ENCODE measurements at regions not wholly inside any gene's neighbourhood (a gene's known extent, or its start where the extent isn't known, plus 50 kb on each side); places are given as distances from the start of the nearest gene placed in this dataset.

DNA sequence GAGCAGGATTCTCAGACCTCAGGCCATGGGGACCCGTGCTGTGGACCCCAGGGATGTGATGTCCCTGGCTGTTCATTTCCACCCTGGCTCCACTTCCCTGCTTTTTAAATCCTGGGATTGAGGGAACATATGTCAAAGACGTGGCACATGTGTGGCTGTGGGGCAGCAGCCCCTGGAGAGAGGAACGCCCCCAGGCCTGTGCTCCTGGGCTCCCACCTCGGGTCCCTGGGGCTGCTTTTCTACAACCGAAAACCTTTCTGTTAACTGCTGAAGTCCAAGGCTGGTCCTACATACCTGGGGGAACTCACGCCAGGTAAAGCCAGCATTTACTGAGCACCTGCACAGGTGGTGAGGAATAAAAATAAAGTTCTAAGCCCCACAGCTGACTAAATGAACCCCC is 102.3 kb upstream of the FRMD1 start:
- no peaks in the 10 kb centered on the region for H3K36me3 ChIP-seq (ENCODE audit: low read depth)

GRCh38 chr6:168180548-168181011 is 101.6 kb upstream of the FRMD1 start:
- Histone ChIP-seq H3K9me3 (no peaks in the 10 kb centered on the region), H3K36me3 (ENCODE audit: low read depth) (no peaks in the 10 kb centered on the region), H3K4me3 (no peak overlapping the region), H3K4me1 (ENCODE audit: low read depth) (no peaks in the 10 kb centered on the region)
- DNase-seq (peak in 2 of 3 donors; percentile 7 to 25), ATAC-seq (peak; percentile 85)
- intact Hi-C loops (cut with DNase I, micrococcal nuclease): no loop called here
- TF ChIP-seq CTCF (IDR thresholded peaks at IDR 0.05): no peak

More for the DNA sequence above, 102.3 kb upstream of the FRMD1 start:
- intact Hi-C loops (cut with DNase I, micrococcal nuclease): no loop called here
- ATAC-seq (no peak), DNase-seq (peak in 1 of 3 donors; percentile 1)
- no peaks in the 10 kb centered on the region for H3K9me3 ChIP-seq
- H3K4me1 ChIP-seq (ENCODE audit: low read depth): no peaks in the 10 kb centered on the region
- TF ChIP-seq CTCF (IDR thresholded peaks at IDR 0.05): no peak
- H3K4me3 ChIP-seq: no peak overlapping the region

DNA sequence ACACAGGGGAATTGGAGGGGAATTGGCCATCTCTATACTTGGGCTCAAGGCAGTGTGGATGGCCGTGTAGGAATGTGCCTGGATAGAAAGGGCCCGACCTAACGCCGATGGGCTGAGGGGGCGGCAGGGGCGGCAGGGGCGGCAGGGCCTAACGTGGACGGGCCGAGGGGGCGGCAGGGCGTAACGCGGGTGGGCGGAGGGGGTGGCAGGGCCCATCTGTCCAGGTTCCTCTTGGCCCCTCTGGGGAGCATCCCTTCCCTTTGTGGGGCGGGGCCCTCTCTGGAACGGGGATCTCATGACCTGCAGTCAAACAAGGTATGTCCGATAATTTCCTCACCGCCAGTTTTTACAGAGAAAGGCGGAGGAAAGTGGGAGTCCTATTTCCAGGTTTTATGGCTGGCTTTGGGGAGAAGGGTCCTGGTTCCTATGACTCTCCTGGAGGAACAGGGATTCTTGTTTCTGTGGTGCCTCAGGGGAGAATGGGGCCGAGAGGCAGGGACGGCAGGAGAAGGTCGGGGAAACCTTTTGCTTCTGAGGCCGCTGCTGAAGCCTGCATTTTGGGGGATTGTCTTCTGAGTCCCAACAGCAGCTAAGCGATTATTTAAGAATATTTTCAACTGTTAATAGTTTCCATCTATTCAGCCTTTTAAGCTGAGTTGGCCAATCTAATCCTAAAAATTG is 100.8 kb upstream of the FRMD1 start:
- no peaks in the 10 kb centered on the region for H3K9me3 ChIP-seq
- no peak for ATAC-seq
- H3K36me3 ChIP-seq (ENCODE audit: low read depth): no peaks in the 10 kb centered on the region
- no peak for TF ChIP-seq CTCF (IDR thresholded peaks at IDR 0.05)
- intact Hi-C loops (cut with DNase I, micrococcal nuclease): no loop called here
- DNase-seq: peak in 2 of 3 donors; percentile 2 to 21
- no peak overlapping the region for H3K4me3 ChIP-seq
- H3K4me1 ChIP-seq (ENCODE audit: low read depth): no peaks in the 10 kb centered on the region

- ATAC-seq (no peak), DNase-seq (peak in 1 of 3 donors; percentile 1)
- no peak for TF ChIP-seq CTCF (IDR thresholded peaks at IDR 0.05)
- H3K9me3 ChIP-seq: no peaks in the 10 kb centered on the region
- H3K36me3 ChIP-seq (ENCODE audit: low read depth): no peaks in the 10 kb centered on the region
- H3K4me3 ChIP-seq: no peak overlapping the region
- no peaks in the 10 kb centered on the region for H3K4me1 ChIP-seq (ENCODE audit: low read depth)
- intact Hi-C loops (cut with DNase I, micrococcal nuclease): no loop called here
Measured at GRCh38 chr6:168179133-168179532, 100.1 kb upstream of the FRMD1 start.

GRCh38 chr6:168177103-168177891 is 98.3 kb upstream of the FRMD1 start:
- no peaks in the 10 kb centered on the region for H3K36me3 ChIP-seq (ENCODE audit: low read depth)
- no peaks in the 10 kb centered on the region for H3K9me3 ChIP-seq
- TF ChIP-seq CTCF (IDR thresholded peaks at IDR 0.05): no peak
- H3K4me3 ChIP-seq: no peak overlapping the region
- ATAC-seq (no peak), DNase-seq (no peak)
- intact Hi-C loops (cut with DNase I, micrococcal nuclease): no loop called here
- no peaks in the 10 kb centered on the region for H3K4me1 ChIP-seq (ENCODE audit: low read depth)
